Activated T-cell treated with anti-CD3 and anti-CD28 coated beads, Interleukin-2, amount 50 U/mL, for 24 hours (primary cell): ENCODE measurements at regions not wholly inside any gene's neighbourhood (a gene's known extent, or its start where the extent isn't known, plus 50 kb on each side); places are given as distances from the start of the nearest gene placed in this dataset.
"Not testable (repeated sequence)": the region's sequence is repeated elsewhere in the genome, so short reads cannot be mapped to it uniquely, and the experiment has no call there.

Experiments used
- DNase-seq: peaks from one replicate; pipeline ENCODE4 v3.0.0-alpha.2; 2020
- H3K27ac Mint-ChIP-seq: 2 replicates; pipeline ENCODE4 v1.8.0; 2020; ENCODE audit warnings: mild to moderate bottlenecking, mixed read lengths
- H3K27me3 Mint-ChIP-seq: 2 replicates; pipeline ENCODE4 v1.8.0; 2020; ENCODE audit warnings: mixed read lengths
- H3K36me3 Mint-ChIP-seq: 2 replicates; pipeline ENCODE4 v1.8.0; 2020; ENCODE audit warnings: low read depth, mixed read lengths
- H3K4me1 Mint-ChIP-seq: 2 replicates; pipeline ENCODE4 v1.8.0; 2020; ENCODE audit warnings: low read depth, mixed read lengths
- H3K4me3 Mint-ChIP-seq: 2 replicates; pipeline ENCODE4 v1.8.0; 2020; ENCODE audit warnings: mild to moderate bottlenecking, moderate library complexity, mixed read lengths
- H3K9me3 Mint-ChIP-seq: 2 replicates; pipeline ENCODE4 v1.8.0; 2020; ENCODE audit warnings: mixed read lengths

- Mint-ChIP-seq H3K4me3 (no peak overlapping the region), H3K9me3 (peaks cover 21% of the 10 kb centered on the region), H3K27me3 (no peaks in the 10 kb centered on the region), H3K4me1 (no peaks in the 10 kb centered on the region), H3K36me3 (no peaks in the 10 kb centered on the region), H3K27ac (no peak overlapping the region)
- no peak for DNase-seq
These were observed 1381.7 kb upstream of the SEL1L start for GRCh38 chr14:82915381-82915780.

DNA sequence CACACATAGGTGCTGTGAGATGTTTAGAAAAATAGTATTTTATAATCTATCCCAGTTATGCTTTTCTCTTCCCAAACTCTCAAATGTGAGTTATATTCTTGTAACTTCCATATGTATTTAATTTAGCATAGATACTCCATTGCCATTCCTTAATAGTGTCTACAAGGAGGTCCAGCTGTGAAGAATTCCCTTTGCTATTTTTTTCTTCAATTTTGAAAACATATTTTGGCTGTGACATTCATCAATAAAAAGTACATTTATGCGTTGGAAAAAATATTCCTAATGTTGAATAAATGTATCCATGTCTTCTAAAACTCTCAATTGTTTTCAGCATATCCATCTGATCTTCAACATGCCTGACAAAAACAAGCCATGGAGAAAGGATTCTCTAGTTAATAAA, 1402.0 kb upstream of the SEL1L start:
- no peaks in the 10 kb centered on the region for H3K27me3 Mint-ChIP-seq

DNA sequence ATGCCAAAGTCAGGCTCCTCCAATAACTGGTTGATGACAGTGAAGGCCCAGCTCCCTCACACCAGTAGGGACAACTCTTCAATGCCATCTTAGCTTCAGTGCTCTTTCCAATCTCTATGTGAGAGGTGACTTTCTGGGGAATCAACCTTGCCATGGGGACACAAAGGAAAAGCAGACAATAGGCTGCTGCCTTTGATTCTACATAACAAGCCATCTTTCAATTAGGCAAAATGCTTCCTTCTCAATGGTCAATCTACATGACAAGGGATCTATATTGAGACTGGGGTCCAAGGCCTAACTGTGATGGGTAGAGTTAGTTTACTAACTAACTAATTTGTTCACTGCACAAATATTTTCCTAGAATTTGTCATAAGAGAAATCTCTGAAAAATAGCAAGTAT, 1417.5 kb upstream of the SEL1L start:
- DNase-seq = no peak
- Mint-ChIP-seq H3K36me3 (no peaks in the 10 kb centered on the region), H3K9me3 (peaks cover 22% of the 10 kb centered on the region), H3K4me3 (no peak overlapping the region), H3K27ac (no peak overlapping the region), H3K27me3 (no peaks in the 10 kb centered on the region), H3K4me1 (no peaks in the 10 kb centered on the region)

More for the DNA sequence above, 1402.0 kb upstream of the SEL1L start:
- Mint-ChIP-seq H3K4me3 (no peak overlapping the region), H3K27ac (no peak overlapping the region), H3K36me3 (no peaks in the 10 kb centered on the region), H3K4me1 (no peaks in the 10 kb centered on the region), H3K9me3 (peaks cover 22% of the 10 kb centered on the region)
- DNase-seq = no peak

GRCh38 chr14:82963756-82964155, 1430.1 kb upstream of the SEL1L start:
- Mint-ChIP-seq H3K27me3 (no peaks in the 10 kb centered on the region), H3K27ac (no peak overlapping the region), H3K4me1 (no peaks in the 10 kb centered on the region), H3K9me3 (peaks cover 26% of the 10 kb centered on the region), H3K36me3 (no peaks in the 10 kb centered on the region), H3K4me3 (no peak overlapping the region)
- DNase-seq = no peak

DNA sequence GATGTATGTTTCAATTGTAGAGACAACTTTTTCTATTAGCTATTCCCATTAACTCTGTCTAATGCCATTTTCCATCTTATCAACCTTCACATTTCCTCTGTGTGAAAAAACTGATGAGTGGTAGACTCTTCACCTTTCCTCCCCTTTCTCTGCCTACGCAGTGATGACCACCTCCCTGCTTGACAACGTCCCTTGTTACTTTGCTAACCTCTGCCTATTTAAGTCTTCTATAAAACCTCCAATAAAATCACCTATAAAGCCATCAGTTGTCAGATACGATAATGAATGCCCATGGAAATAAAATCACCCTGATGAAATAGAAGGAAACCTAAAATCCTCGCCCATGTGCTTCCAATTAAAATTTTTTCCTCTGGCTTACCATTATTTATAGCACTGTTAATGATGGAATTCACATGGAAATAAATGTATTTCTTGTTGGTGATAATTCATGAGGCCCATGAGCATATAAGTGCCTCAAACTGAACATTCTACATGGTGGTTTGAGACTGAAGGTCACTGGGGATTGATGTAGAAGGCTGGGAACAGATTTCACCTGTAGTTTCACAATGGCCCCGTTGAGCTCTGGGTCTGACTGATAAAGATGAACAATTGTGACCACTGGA, 1454.0 kb upstream of the SEL1L start:
- Mint-ChIP-seq H3K9me3 (peaks cover 22% of the 10 kb centered on the region), H3K27me3 (no peaks in the 10 kb centered on the region), H3K27ac (no peak overlapping the region), H3K36me3 (no peaks in the 10 kb centered on the region), H3K4me1 (no peaks in the 10 kb centered on the region), H3K4me3 (no peak overlapping the region)
- DNase-seq = no peak

DNA sequence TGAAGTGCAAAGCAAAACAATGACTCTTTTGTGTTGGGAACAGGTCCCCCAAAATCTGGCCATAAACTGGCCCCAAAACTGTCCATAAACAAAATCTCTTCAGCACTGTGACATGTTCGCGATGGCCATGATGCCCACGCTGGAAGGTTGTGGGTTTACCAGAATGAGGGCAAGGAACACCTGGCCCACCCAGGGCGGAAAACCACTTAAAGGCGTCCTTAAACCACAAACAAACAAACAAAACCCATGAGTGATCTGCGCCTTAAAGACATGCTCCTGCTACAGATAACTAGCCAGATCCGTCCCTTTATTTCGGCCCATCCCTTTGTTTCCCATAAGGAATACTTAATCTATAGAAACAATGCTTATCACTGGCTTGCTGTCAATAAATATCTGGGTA, 1460.9 kb upstream of the SEL1L start:
- H3K27me3 Mint-ChIP-seq, DNase-seq, H3K36me3 Mint-ChIP-seq, H3K27ac Mint-ChIP-seq, H3K4me3 Mint-ChIP-seq, H3K4me1 Mint-ChIP-seq: not testable (repeated sequence)
- peaks cover 18% of the 10 kb centered on the region for H3K9me3 Mint-ChIP-seq

GRCh38 chr14:82999802-83000201, 1466.1 kb upstream of the SEL1L start:
- H3K9me3 Mint-ChIP-seq = peaks cover 24% of the 10 kb centered on the region
- H3K36me3 Mint-ChIP-seq = no peaks in the 10 kb centered on the region
- no peak overlapping the region for H3K27ac Mint-ChIP-seq
- H3K4me1 Mint-ChIP-seq = no peaks in the 10 kb centered on the region
- DNase-seq = no peak
- H3K27me3 Mint-ChIP-seq = no peaks in the 10 kb centered on the region
- H3K4me3 Mint-ChIP-seq = no peak overlapping the region

DNA sequence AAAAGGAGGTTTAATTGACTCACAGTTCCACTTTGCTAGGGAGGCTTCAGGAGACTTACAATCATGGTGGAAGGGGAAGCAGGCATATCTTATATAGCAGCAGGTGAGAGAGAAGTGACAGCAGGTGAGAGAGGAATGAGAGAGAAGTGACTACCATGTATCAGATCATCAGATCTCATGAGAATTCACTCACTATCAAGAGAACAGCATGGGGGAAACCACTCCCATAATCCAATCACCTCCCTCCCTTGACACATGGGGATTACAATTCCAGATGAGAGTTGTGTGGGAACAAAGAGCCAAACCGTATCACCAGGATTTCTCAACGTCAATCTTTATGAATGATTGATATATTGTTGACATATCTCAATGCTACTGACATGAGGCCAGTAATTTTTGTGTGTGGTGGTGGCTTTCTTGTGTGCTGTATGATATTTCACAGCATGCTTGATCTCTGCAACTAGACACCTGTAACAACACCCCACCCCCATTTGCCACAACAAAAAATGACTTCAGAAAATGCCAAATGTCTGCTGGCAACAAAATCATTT, 1470.9 kb upstream of the SEL1L start:
- Mint-ChIP-seq H3K36me3 (no peaks in the 10 kb centered on the region), H3K9me3 (peaks cover 25% of the 10 kb centered on the region), H3K27me3 (no peaks in the 10 kb centered on the region), H3K27ac (no peak overlapping the region), H3K4me1 (no peaks in the 10 kb centered on the region), H3K4me3 (no peak overlapping the region)
- no peak for DNase-seq

DNA sequence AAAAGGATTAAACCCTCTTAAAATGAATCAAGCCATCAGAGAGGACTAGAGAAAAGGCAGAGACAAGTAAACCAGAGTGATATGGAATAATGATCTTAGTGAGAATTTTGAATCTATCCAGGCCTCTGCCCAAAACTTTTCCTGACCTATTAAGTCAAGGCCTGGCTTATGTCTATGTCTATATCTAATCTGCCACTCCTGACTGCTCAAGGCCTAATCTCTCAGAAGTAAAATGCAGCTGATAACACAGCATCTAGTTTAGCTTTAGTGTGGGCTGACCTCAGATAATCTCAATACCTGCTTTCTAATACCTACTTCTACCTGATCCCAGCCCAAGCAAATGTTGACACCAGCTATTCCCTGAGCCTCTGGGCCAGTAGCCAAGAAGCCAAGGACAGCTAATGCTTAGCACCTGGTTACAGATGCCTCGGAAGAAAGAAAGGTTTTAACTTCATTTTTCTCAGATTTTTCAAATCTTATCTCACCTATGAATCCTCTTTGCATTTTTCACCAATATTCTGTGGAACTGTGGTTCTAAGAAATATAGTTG, 1472.5 kb upstream of the SEL1L start:
- no peak for DNase-seq
- Mint-ChIP-seq H3K4me3 (no peak overlapping the region), H3K27me3 (no peaks in the 10 kb centered on the region), H3K27ac (no peak overlapping the region), H3K9me3 (peaks cover 28% of the 10 kb centered on the region), H3K36me3 (no peaks in the 10 kb centered on the region), H3K4me1 (no peaks in the 10 kb centered on the region)

GRCh38 chr14:83007052-83007451, 1473.4 kb upstream of the SEL1L start:
- not testable (repeated sequence) for H3K4me1 Mint-ChIP-seq, H3K27ac Mint-ChIP-seq, H3K27me3 Mint-ChIP-seq, H3K4me3 Mint-ChIP-seq, H3K36me3 Mint-ChIP-seq, DNase-seq
- peaks cover 26% of the 10 kb centered on the region for H3K9me3 Mint-ChIP-seq

- H3K4me1 Mint-ChIP-seq = no peaks in the 10 kb centered on the region
- no peak for DNase-seq
These were observed 1474.1 kb upstream of the SEL1L start for GRCh38 chr14:83007641-83008225.

GRCh38 chr14:83017296-83017695, 1483.6 kb upstream of the SEL1L start:
- no peak for DNase-seq
- H3K27ac Mint-ChIP-seq = no peak overlapping the region
- peaks cover 21% of the 10 kb centered on the region for H3K9me3 Mint-ChIP-seq
- no peaks in the 10 kb centered on the region for H3K4me1 Mint-ChIP-seq
- no peaks in the 10 kb centered on the region for H3K36me3 Mint-ChIP-seq
- H3K4me3 Mint-ChIP-seq = no peak overlapping the region
- no peaks in the 10 kb centered on the region for H3K27me3 Mint-ChIP-seq

More at GRCh38 chr14:83007641-83008225, 1474.1 kb upstream of the SEL1L start:
- Mint-ChIP-seq H3K36me3 (no peaks in the 10 kb centered on the region), H3K27me3 (no peaks in the 10 kb centered on the region), H3K27ac (no peak overlapping the region), H3K9me3 (peaks cover 22% of the 10 kb centered on the region), H3K4me3 (no peak overlapping the region)

- Mint-ChIP-seq H3K4me3 (no peak overlapping the region), H3K27ac (no peak overlapping the region), H3K9me3 (peaks cover 10% of the 10 kb centered on the region), H3K27me3 (no peaks in the 10 kb centered on the region), H3K36me3 (no peaks in the 10 kb centered on the region), H3K4me1 (no peaks in the 10 kb centered on the region)
- no peak for DNase-seq
These were observed 1486.2 kb upstream of the SEL1L start for GRCh38 chr14:83019744-83020414.

- Mint-ChIP-seq H3K9me3 (peaks cover 14% of the 10 kb centered on the region), H3K36me3 (no peaks in the 10 kb centered on the region), H3K27me3 (no peaks in the 10 kb centered on the region), H3K4me3 (no peak overlapping the region), H3K27ac (no peak overlapping the region), H3K4me1 (no peaks in the 10 kb centered on the region)
- no peak for DNase-seq
These were observed 1487.7 kb upstream of the SEL1L start for GRCh38 chr14:83021323-83021722.

DNA sequence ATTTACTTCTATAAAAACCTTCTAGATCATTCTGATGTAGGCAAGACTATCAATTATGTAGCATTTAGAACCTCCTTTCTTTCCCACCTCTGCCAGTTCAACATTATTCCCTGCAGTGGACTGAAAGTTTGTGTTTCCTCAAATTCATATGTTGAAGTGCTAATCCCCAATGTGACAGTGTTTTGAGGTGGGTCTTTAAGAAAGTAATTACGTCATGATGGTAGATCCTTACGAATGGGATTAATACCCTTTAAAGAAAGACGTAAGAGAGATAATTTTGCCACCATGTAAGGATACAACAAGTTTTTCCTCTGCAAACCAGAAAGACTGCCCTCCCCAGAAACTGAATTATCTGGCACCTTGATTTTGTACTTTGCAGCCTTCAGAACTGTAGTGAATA, 1489.7 kb upstream of the SEL1L start:
- Mint-ChIP-seq H3K9me3 (peaks cover 14% of the 10 kb centered on the region), H3K36me3 (no peaks in the 10 kb centered on the region), H3K4me1 (no peaks in the 10 kb centered on the region), H3K27me3 (no peaks in the 10 kb centered on the region), H3K4me3 (no peak overlapping the region), H3K27ac (no peak overlapping the region)
- no peak for DNase-seq
